GM12892 (cell line): ENCODE measurements at regions not wholly inside any gene's neighbourhood (a gene's known extent, or its start where the extent isn't known, plus 50 kb on each side); places are given as distances from the start of the nearest gene placed in this dataset.

ENCODE experiments used
- POLR2A ChIP-seq: IDR thresholded peaks from 2 replicates; pipeline ENCODE4 v1.6.1; 2011; ENCODE audit warnings: low read depth, low read length, control low read depth
- TAF1 ChIP-seq: IDR thresholded peaks from 2 replicates; pipeline ENCODE4 v1.6.1; 2011; ENCODE audit warnings: low read depth, mild to moderate bottlenecking, control low read depth, low read length, borderline replicate concordance

GRCh38 chr20:52001999-52002666 lies 189.4 kb downstream of the ZFP64 start:
- TF ChIP-seq POLR2A (no peak), TAF1 (no peak)
